IMR-90 (cell line): ENCODE measurements at regions not wholly inside any gene's neighbourhood (a gene's known extent, or its start where the extent isn't known, plus 50 kb on each side); places are given as distances from the start of the nearest gene placed in this dataset.

Experiments used
- ATAC-seq: fragments of 200-7000 bp; cut with Tn5 transposase; 2 replicates; pipeline ENCODE4 v1.9.1; 2020; ENCODE audit warnings: low read depth, mild to moderate bottlenecking, moderate library complexity
- BruUV-seq: library from RNA; stranded (reverse); fragments of 400-500 nt; replicated peaks from 2 replicates; lab custom pipeline; 2021; lab: Mats Ljungman, UMichigan
- CTCF ChIA-PET: fragments of 300-600 bp; formaldehyde crosslinking; extraction: SDS; loops from one replicate; lab custom pipeline; 2021; ENCODE audit warnings: antibody characterized with exemption; lab: Yijun Ruan, JAX
- POLR2A ChIA-PET: fragments of 300-600 bp; sonication (Branson Sonifier 250); formaldehyde crosslinking; loops from one replicate; lab custom pipeline; 2022; ENCODE audit warnings: antibody characterized with exemption; ENCODE audit not compliant: unreplicated experiment; lab: Charles Lee
- DNase-seq: peaks from one replicate; pipeline ENCODE4 v3.0.0; 2013
- H2AFZ ChIP-seq: replicated peaks from 2 replicates; pipeline ENCODE3; 2013; ENCODE audit warnings: low read length, mild to moderate bottlenecking; ENCODE audit not compliant: poor library complexity
- H2AK5ac ChIP-seq: 2 replicates; pipeline ENCODE4 v1.6.1; 2013; ENCODE audit warnings: low read depth, low read length, inconsistent platforms
- H2AK9ac ChIP-seq: replicated peaks from 2 replicates; pipeline ENCODE3; 2013; ENCODE audit warnings: mild to moderate bottlenecking, low read depth, low read length, moderate library complexity; ENCODE audit not compliant: poor library complexity
- H2BK120ac ChIP-seq: 2 replicates; pipeline ENCODE4 v1.6.1; 2013; ENCODE audit warnings: low read depth, low read length, inconsistent platforms
- H2BK15ac ChIP-seq: 3 replicates; pipeline ENCODE4 v1.6.1; 2013; ENCODE audit warnings: low read depth, low read length, inconsistent platforms
- H2BK20ac ChIP-seq: 2 replicates; pipeline ENCODE4 v1.6.1; 2013; ENCODE audit warnings: low read depth, mild to moderate bottlenecking, inconsistent platforms, low read length, moderate library complexity
- H2BK5ac ChIP-seq: 2 replicates; pipeline ENCODE4 v1.6.1; 2013; ENCODE audit warnings: mild to moderate bottlenecking, low read depth, low read length, inconsistent platforms; ENCODE audit not compliant: poor library complexity, severe bottlenecking
- H3K14ac ChIP-seq: replicated peaks from 2 replicates; pipeline ENCODE4 v1.6.1; 2013; ENCODE audit warnings: low read depth, low read length, inconsistent platforms
- H3K18ac ChIP-seq: 2 replicates; pipeline ENCODE4 v1.6.1; 2013; ENCODE audit warnings: low read depth, low read length, control low read depth
- H3K23ac ChIP-seq: 2 replicates; pipeline ENCODE4 v1.6.1; 2013; ENCODE audit warnings: low read depth, low read length, inconsistent platforms
- H3K27ac ChIP-seq: 2 replicates; pipeline ENCODE4 v1.5.1; 2013; ENCODE audit warnings: mild to moderate bottlenecking, control low read depth, low read length; ENCODE audit not compliant: insufficient read depth
- H3K27me3 ChIP-seq: 2 replicates; pipeline ENCODE4 v1.6.1; 2013; ENCODE audit warnings: low read length; ENCODE audit not compliant: control insufficient read depth, insufficient read depth
- H3K36me3 ChIP-seq: 2 replicates; pipeline ENCODE4 v1.6.1; 2013; ENCODE audit warnings: low read length, mixed read lengths; ENCODE audit not compliant: control insufficient read depth, insufficient read depth
- H3K4ac ChIP-seq: 2 replicates; pipeline ENCODE4 v1.6.1; 2013; ENCODE audit warnings: low read depth, low read length, inconsistent platforms
- H3K4me1 ChIP-seq: 2 replicates; pipeline ENCODE4 v1.6.1; 2013; ENCODE audit warnings: low read length, mixed read lengths; ENCODE audit not compliant: control insufficient read depth, insufficient read depth
- H3K4me2 ChIP-seq: 2 replicates; pipeline ENCODE4 v1.6.1; 2013; ENCODE audit warnings: low read depth, mild to moderate bottlenecking, control low read depth, low read length, moderate library complexity
- H3K4me3 ChIP-seq: 2 replicates; pipeline ENCODE4 v1.5.1; 2013; ENCODE audit warnings: low read depth, mild to moderate bottlenecking, control low read depth, low read length, moderate library complexity; ENCODE audit not compliant: insufficient read depth
- H3K56ac ChIP-seq: 2 replicates; pipeline ENCODE4 v1.6.1; 2013; ENCODE audit warnings: low read length, inconsistent platforms; ENCODE audit not compliant: insufficient read depth; ENCODE audit errors: extremely low read depth
- H3K79me1 ChIP-seq, 2 experiments: 2 replicates each; pipeline ENCODE4 v1.6.1; 2013; ENCODE audit warnings: low read length in 2 of 2, inconsistent platforms in 1 of 2, low read depth in 1 of 2
- H3K9ac ChIP-seq: 2 replicates; pipeline ENCODE4 v1.6.1; 2013; ENCODE audit warnings: low read depth, low read length, control low read depth
- H3K9me1 ChIP-seq: 2 replicates; pipeline ENCODE4 v1.6.1; 2013; ENCODE audit warnings: low read length, inconsistent platforms; ENCODE audit not compliant: insufficient read depth
- H3K9me3 ChIP-seq: 2 replicates; pipeline ENCODE4 v1.6.1; 2013; ENCODE audit warnings: low read length; ENCODE audit not compliant: control insufficient read depth, insufficient read depth
- H4K20me1 ChIP-seq: 2 replicates; pipeline ENCODE4 v1.6.1; 2013; ENCODE audit warnings: low read length, inconsistent platforms; ENCODE audit not compliant: insufficient read depth
- H4K5ac ChIP-seq: 2 replicates; pipeline ENCODE4 v1.6.1; 2013; ENCODE audit warnings: mild to moderate bottlenecking, low read depth, low read length, control low read depth
- H4K8ac ChIP-seq, 2 experiments: 2 replicates each; pipeline ENCODE4 v1.6.1; 2013; ENCODE audit warnings: low read depth in 2 of 2, low read length in 2 of 2, control low read depth in 1 of 2, inconsistent platforms in 1 of 2
- H4K91ac ChIP-seq: 2 replicates; pipeline ENCODE4 v1.6.1; 2013; ENCODE audit warnings: low read depth, low read length, inconsistent platforms; ENCODE audit not compliant: insufficient read depth
- BHLHE40 ChIP-seq: fragments of 150-350 bp; IDR thresholded peaks from 2 replicates; pipeline ENCODE4 v1.6.1; 2016; ENCODE audit warnings: mild to moderate bottlenecking, low read depth, low read length
- MAFK ChIP-seq: IDR thresholded peaks from 2 replicates; pipeline ENCODE4 v1.6.1; 2012; ENCODE audit warnings: low read depth, low read length, improper control_type of control experiment
- MXI1 ChIP-seq: IDR thresholded peaks from 2 replicates; pipeline ENCODE4 v1.6.1; 2012; ENCODE audit warnings: low read depth, mild to moderate bottlenecking, low read length, moderate library complexity, borderline replicate concordance
- POLR2A ChIP-seq: IDR thresholded peaks from 2 replicates; pipeline ENCODE4 v1.6.1; 2012; ENCODE audit warnings: mild to moderate bottlenecking, low read depth, low read length
- RAD21 ChIP-seq: IDR thresholded peaks from 2 replicates; pipeline ENCODE4 v1.6.1; 2012; ENCODE audit warnings: low read length, improper control_type of control experiment
- RFX5 ChIP-seq: IDR thresholded peaks from 2 replicates; pipeline ENCODE4 v1.8.0; 2012; ENCODE audit warnings: low read depth, mild to moderate bottlenecking, low read length, moderate library complexity
- SMC3 ChIP-seq: fragments of 150-350 bp; IDR thresholded peaks from 2 replicates; pipeline ENCODE4 v1.6.1; 2016; ENCODE audit warnings: low read depth, mild to moderate bottlenecking, antibody characterized with exemption, low read length, moderate library complexity
- WGBS, 2 experiments: methylation state at CpG; one replicate each; pipeline versions ENCODE4 v1.1.5 to v1.1.7; 2013; ENCODE audit warnings: missing lambda C conversion rate in 2 of 2; ENCODE audit not compliant: insufficient read length in 1 of 2; ENCODE audit errors: extremely low coverage in 2 of 2; 5-methylcytosine and 5-hydroxymethylcytosine counted together
- dilution Hi-C: fragments of 300-500 bp; cut with HindIII; formaldehyde crosslinking; loops from one replicate; pipeline ENCODE4 v1.14.3; 2018; ENCODE audit warnings: low sequenced_read_pairs; ENCODE audit not compliant: unreplicated experiment
- in situ Hi-C: fragments of 300-500 bp; cut with MboI; formaldehyde crosslinking; loops from 3 replicates; pipeline ENCODE4 v1.14.3; 2019; ENCODE audit warnings: low sequenced_read_pairs, inconsistent platforms, mixed read lengths
- intact Hi-C: fragments of 100-400 bp; cut with micrococcal nuclease; formaldehyde crosslinking; loops from 2 replicates; pipeline ENCODE4 v1.10.0; 2022
- TF ChIP-seq, protein P1 (sequence below): fragments of 150-350 bp; IDR thresholded peaks from 2 replicates; pipeline ENCODE4 v1.6.1; 2017; ENCODE audit warnings: mild to moderate bottlenecking, antibody characterized with exemption, low read length, low read depth

- Histone ChIP-seq H2BK5ac (no peak overlapping the region), H3K27ac (no peak overlapping the region), H3K4me1 (no peaks in the 10 kb centered on the region), H3K14ac (no peak overlapping the region), H4K91ac (no peak overlapping the region), H2BK120ac (no peak overlapping the region), H4K5ac (no peak overlapping the region), H3K9me3 (peaks cover 11% of the 10 kb centered on the region), H2AK5ac (no peak overlapping the region), H3K4ac (no peak overlapping the region), H4K8ac (no peak overlapping the region), H3K4me2 (no peak overlapping the region), H3K18ac (no peak overlapping the region), H3K4me3 (no peak overlapping the region), H3K9me1 (no peaks in the 10 kb centered on the region), H2BK20ac (no peak overlapping the region), H3K9ac (no peak overlapping the region), H2AFZ (no peak overlapping the region), H3K79me1 (no peaks in the 10 kb centered on the region), H3K27me3 (no peaks in the 10 kb centered on the region), H3K23ac (no peak overlapping the region), H3K36me3 (no peaks in the 10 kb centered on the region), H2BK15ac (no peak overlapping the region), H3K56ac (no peak overlapping the region), H2AK9ac (no peak overlapping the region), H4K20me1 (no peaks in the 10 kb centered on the region)
- no TSS peak for BruUV-seq
- in situ Hi-C loops (no loop called here), dilution Hi-C loops (no loop called here), intact Hi-C loops (no loop called here)
- CTCF ChIA-PET, result interaction anchor here (1.0 kb wide), 1 partner anchor 46 kb away, joined by 4 read pairs; no protein-coding TSS in a partner anchor
- ATAC-seq (no peak), DNase-seq (no peak)
- no CpG with 5 or more reads among the region's 4 CpGs for WGBS, 2 experiments
- TF ChIP-seq SMC3 (no peak), RFX5 (no peak), POLR2A (no peak), BHLHE40 (no peak), MAFK (no peak), RAD21 (no peak), MXI1 (no peak)
- TF ChIP-seq, protein P1, sequence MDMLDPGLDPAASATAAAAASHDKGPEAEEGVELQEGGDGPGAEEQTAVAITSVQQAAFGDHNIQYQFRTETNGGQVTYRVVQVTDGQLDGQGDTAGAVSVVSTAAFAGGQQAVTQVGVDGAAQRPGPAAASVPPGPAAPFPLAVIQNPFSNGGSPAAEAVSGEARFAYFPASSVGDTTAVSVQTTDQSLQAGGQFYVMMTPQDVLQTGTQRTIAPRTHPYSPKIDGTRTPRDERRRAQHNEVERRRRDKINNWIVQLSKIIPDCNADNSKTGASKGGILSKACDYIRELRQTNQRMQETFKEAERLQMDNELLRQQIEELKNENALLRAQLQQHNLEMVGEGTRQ, result no peak
- POLR2A ChIA-PET, result interaction anchor here (0.7 kb wide), 1 partner anchor 1376 kb away, joined by 3 read pairs; no protein-coding TSS in a partner anchor
Observed at GRCh38 chr10:113475381-113475807, 77.5 kb upstream of the HABP2 start.
